Activated naive CD4-positive, alpha-beta T cell treated with anti-CD3 and anti-CD28 coated beads, Interleukin-2, amount 10 ng/mL, durations not matched to agents 7 days and 5 days (primary cell): ENCODE measurements at regions not wholly inside any gene's neighbourhood (a gene's known extent, or its start where the extent isn't known, plus 50 kb on each side); places are given as distances from the start of the nearest gene placed in this dataset.
"Not testable (repeated sequence)": the region's sequence is repeated elsewhere in the genome, so short reads cannot be mapped to it uniquely, and the experiment has no call there.

Experiments used
- CTCF ChIA-PET: fragments of 350-600 bp; sonication (Branson Sonifier 250); formaldehyde crosslinking; loops from one replicate; lab custom pipeline; 2021; ENCODE audit warnings: antibody characterized with exemption; lab: Charles Lee
- DNase-seq: peaks from one replicate; pipeline ENCODE4 v3.0.0-alpha.2; 2020
- H3K27ac Mint-ChIP-seq: one replicate; pipeline ENCODE4 v1.8.0; 2021; ENCODE audit warnings: mild to moderate bottlenecking, moderate library complexity, mixed read lengths
- H3K27me3 Mint-ChIP-seq: one replicate; pipeline ENCODE4 v1.8.0; 2021; ENCODE audit warnings: mild to moderate bottlenecking, mixed read lengths
- H3K36me3 Mint-ChIP-seq: one replicate; pipeline ENCODE4 v1.8.0; 2021; ENCODE audit warnings: mixed read lengths
- H3K4me1 Mint-ChIP-seq: one replicate; pipeline ENCODE4 v1.8.0; 2021; ENCODE audit warnings: mixed read lengths
- H3K4me3 Mint-ChIP-seq: one replicate; pipeline ENCODE4 v1.8.0; 2021; ENCODE audit warnings: mild to moderate bottlenecking, moderate library complexity, mixed read lengths
- H3K9me3 Mint-ChIP-seq: one replicate; pipeline ENCODE4 v1.8.0; 2021; ENCODE audit warnings: mixed read lengths

DNA sequence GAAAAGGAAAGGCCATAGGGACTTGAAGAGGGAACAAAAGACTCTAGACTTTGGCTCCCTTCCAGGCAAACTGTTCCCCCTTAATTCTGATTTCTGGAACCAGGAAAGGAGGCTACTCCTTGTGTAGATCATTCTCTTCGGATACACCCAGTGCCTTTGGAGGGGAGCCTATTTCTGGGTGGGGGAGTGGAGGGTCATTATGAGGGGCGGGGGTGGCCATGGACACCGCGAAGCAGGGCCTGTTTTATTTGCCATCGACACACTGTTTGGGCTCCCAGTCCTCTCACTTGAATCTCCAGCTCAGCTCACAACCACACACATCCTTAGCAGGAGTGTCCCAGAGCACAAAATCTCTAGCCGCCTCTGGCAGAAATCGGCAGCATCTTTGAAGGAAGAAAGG is 132.3 kb downstream of the PXDC1 start:
- Mint-ChIP-seq H3K27me3 (peaks cover 24% of the 10 kb centered on the region), H3K4me3 (no peak overlapping the region), H3K27ac (no peak overlapping the region), H3K4me1 (no peaks in the 10 kb centered on the region), H3K9me3 (no peaks in the 10 kb centered on the region), H3K36me3 (no peaks in the 10 kb centered on the region)
- CTCF ChIA-PET: no interaction called here
- DNase-seq: no peak

DNA sequence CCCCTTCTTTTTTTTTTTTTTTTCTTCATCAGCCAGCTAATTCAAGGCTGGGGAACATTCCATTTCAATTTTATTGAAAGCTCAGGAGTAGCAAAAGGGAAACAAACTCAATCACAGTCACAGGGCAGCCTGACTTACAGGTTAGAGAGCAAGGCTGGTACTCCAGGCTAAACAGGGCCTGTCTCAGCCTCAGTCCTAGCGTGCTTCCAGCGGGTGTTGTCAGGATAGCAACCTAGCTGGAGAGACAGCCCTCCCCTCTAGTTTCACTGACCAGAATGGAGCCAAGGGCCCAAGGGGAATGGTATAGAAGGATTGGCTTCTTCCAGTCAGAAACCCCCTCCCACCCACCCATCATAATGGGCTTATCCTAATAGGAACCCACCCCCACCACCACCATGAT is 132.9 kb downstream of the PXDC1 start:
- H3K4me1 Mint-ChIP-seq: no peaks in the 10 kb centered on the region
- CTCF ChIA-PET: no interaction called here
- no peaks in the 10 kb centered on the region for H3K9me3 Mint-ChIP-seq
- DNase-seq: no peak
- H3K27ac Mint-ChIP-seq: no peak overlapping the region
- H3K4me3 Mint-ChIP-seq: no peak overlapping the region
- peaks cover 19% of the 10 kb centered on the region for H3K27me3 Mint-ChIP-seq
- no peaks in the 10 kb centered on the region for H3K36me3 Mint-ChIP-seq

DNA sequence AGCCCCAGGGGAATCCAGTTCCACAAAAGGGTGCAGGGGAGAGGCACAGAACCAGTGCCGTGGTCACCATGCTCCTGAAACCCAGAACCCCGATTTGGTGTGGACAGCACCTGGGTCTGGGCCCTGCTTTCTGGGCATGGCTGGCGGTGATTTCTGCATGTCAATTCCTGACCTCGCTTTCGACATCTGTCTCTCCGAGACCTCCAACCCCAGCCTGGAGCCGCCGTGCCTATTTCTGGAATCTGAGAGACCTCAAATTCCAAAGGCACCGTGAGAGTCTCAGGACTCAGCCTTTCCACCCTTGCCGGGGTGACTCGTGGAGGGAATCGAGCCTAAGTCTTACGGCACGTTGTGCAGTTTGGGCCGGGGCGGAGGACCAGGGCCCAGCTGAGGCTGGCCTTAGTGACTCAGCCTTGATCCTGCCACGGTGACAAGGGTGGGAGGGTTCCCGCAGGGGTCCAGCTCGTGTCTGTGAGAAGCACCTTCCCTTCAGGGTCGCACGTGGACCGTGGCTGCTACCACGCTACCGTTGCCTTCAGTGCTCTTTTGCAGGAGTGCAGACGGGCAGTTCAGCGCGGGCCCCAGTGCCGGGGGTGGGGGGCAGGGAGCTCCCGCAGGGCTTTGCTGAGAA is 133.7 kb downstream of the PXDC1 start:
- CTCF ChIA-PET: no interaction called here
- Mint-ChIP-seq H3K9me3 (no peaks in the 10 kb centered on the region), H3K4me1 (no peaks in the 10 kb centered on the region)

DNA sequence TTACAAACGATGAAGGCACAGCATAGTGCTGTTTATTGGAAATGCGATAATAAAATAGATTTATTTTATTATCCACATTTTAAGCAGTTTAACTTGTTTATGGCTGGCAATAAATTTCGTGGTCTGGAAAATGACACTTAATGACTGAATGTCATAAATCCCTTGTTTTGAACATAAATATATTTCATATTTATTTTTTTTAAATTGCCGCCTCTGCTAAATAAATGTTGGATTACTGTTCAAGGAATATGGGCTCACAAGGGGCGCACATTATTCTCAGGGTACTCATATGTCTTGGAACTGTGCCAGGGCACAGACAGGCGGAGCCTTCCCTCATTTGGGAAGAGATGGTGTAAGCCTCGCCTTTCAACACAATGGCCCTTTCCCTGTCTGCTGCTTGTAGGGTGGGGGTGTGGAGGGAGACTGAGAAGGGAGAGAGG is 134.3 kb downstream of the PXDC1 start:
- DNase-seq: no peak

More for the DNA sequence above, 133.7 kb downstream of the PXDC1 start:
- no peak for DNase-seq
- Mint-ChIP-seq H3K27ac (no peak overlapping the region), H3K36me3 (no peaks in the 10 kb centered on the region), H3K27me3 (peaks cover 12% of the 10 kb centered on the region), H3K4me3 (no peak overlapping the region)

DNA sequence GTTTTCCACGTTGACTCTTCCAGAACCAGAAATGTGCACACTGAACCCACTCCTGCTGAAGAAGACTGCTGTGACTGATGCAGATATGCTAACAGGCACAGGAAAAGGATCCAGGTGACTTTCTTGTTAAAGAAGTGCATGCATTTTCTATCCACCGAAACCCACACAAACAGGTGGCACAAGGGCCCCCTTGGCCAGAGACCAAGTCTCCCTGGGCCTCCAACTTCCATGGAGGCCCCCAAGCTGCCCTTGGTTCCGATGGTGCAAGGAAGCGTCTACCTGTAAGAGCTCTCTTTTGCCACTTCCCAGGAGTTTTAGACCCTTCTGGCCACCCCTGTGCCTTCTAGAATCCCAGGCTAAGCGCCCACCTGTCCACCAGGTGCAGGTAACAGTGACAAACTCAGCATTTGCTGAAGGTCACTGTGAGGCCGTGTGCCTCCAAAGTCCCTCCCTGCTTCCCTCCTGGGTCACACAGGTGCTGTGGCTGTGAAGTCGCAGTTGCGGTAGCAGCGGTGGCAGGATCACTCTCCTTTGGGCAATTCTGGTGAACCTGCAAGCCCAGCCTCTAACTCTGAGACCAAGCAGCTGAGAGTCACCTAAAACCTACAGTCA is 134.8 kb downstream of the PXDC1 start:
- H3K9me3 Mint-ChIP-seq: no peaks in the 10 kb centered on the region
- peaks cover 11% of the 10 kb centered on the region for H3K27me3 Mint-ChIP-seq
- no peaks in the 10 kb centered on the region for H3K4me1 Mint-ChIP-seq
- no peak for DNase-seq
- no peak overlapping the region for H3K4me3 Mint-ChIP-seq
- CTCF ChIA-PET: no interaction called here
- no peaks in the 10 kb centered on the region for H3K36me3 Mint-ChIP-seq
- no peak overlapping the region for H3K27ac Mint-ChIP-seq

More for the DNA sequence above, 134.3 kb downstream of the PXDC1 start:
- Mint-ChIP-seq H3K4me1 (no peaks in the 10 kb centered on the region), H3K9me3 (no peaks in the 10 kb centered on the region), H3K36me3 (no peaks in the 10 kb centered on the region), H3K27ac (no peak overlapping the region), H3K27me3 (peaks cover 7% of the 10 kb centered on the region), H3K4me3 (no peak overlapping the region)
- CTCF ChIA-PET: no interaction called here

DNA sequence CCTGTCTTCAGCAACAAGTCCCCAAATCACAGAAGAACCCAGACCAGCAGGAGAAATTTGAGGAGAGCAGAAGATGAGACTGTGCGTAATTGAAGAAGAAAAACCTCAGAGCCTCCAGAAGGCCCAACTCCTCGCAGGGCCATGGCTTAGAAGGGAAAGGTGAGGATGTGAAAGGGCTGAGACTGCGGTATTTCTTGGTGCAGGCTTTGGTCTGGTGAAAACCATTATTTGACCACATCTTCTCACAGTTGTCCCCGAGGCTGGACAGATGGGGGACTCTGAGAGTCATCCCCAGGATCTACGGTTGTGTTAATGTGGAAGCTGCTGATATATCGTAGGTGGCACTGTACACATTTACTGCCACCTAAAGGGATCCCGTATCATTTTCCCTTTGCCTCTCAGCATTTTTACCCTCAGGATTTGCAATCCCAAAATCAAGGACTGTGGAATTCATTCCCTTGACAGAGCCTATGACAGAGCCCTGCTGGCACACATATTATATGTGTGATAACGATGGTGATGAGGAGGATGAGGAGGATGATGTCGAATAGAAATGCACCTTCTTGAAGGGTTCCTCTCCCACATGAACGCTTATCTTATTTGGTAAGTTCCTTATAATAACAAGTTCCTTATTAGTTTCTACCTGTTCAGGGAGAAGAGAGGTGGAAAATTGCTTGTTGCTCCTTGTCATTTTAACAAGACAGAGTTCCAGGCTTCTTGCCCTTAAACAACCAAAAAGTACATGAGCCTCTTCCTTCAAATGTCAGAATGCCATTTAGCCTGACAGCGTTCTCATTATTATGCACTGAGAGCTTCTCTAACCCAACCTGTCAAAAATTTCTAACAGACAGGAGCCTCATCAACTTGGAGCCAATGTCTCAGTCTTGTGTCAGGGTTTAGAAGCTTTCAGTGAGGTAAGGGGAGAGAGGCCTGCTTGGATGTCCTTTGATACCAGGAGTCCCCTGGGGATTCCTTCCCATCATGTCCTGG is 135.8 kb downstream of the PXDC1 start:
- H3K4me1 Mint-ChIP-seq: no peaks in the 10 kb centered on the region
- H3K27ac Mint-ChIP-seq: no peak overlapping the region
- no peaks in the 10 kb centered on the region for H3K9me3 Mint-ChIP-seq
- H3K27me3 Mint-ChIP-seq: peaks cover 3% of the 10 kb centered on the region
- CTCF ChIA-PET: no interaction called here
- H3K36me3 Mint-ChIP-seq: no peaks in the 10 kb centered on the region
- H3K4me3 Mint-ChIP-seq: no peak overlapping the region
- DNase-seq: no peak

- Mint-ChIP-seq H3K27ac (no peak overlapping the region), H3K9me3 (no peaks in the 10 kb centered on the region), H3K4me1 (no peaks in the 10 kb centered on the region), H3K36me3 (no peaks in the 10 kb centered on the region), H3K27me3 (peaks cover 7% of the 10 kb centered on the region), H3K4me3 (no peak overlapping the region)
- CTCF ChIA-PET: no interaction called here
- no peak for DNase-seq
Measured at GRCh38 chr6:3614918-3615317, 136.6 kb downstream of the PXDC1 start.

- H3K9me3 Mint-ChIP-seq, H3K27ac Mint-ChIP-seq, H3K36me3 Mint-ChIP-seq, H3K4me1 Mint-ChIP-seq, H3K4me3 Mint-ChIP-seq, H3K27me3 Mint-ChIP-seq, CTCF ChIA-PET, DNase-seq: not testable (repeated sequence)
Measured at GRCh38 chr6:3613565-3613964, 137.9 kb downstream of the PXDC1 start.

GRCh38 chr6:3612341-3613041 is 139.0 kb downstream of the PXDC1 start:
- Mint-ChIP-seq H3K27me3 (peaks cover 7% of the 10 kb centered on the region), H3K36me3 (no peaks in the 10 kb centered on the region), H3K27ac (no peak overlapping the region), H3K9me3 (no peaks in the 10 kb centered on the region), H3K4me3 (no peak overlapping the region), H3K4me1 (no peaks in the 10 kb centered on the region)
- DNase-seq: no peak
- CTCF ChIA-PET: no interaction called here

DNA sequence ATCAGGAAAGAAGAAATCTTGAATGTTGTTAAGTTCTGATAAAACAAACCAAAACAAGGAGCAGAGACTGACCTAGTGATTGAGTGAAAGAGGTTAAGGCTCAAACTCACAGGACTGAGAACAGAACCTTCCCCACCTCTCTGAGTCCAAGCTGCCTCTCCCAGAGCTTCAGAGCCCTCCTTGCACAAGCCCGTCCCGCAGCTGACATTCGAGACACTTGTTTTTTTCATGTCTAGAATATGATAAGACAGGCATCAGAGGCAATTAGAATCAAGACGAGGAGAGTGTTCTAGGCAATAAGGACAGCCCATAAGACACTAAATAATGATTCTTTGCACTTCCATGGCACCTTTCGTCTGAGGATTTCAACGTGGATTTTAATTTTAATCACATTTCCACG is 140.6 kb downstream of the PXDC1 start:
- CTCF ChIA-PET: no interaction called here
- Mint-ChIP-seq H3K27me3 (peaks cover 10% of the 10 kb centered on the region), H3K36me3 (no peaks in the 10 kb centered on the region), H3K9me3 (no peaks in the 10 kb centered on the region), H3K4me1 (no peaks in the 10 kb centered on the region), H3K27ac (no peak overlapping the region), H3K4me3 (no peak overlapping the region)
- DNase-seq: no peak

GRCh38 chr6:3610206-3610605 is 141.3 kb downstream of the PXDC1 start:
- no peak for DNase-seq
- no peaks in the 10 kb centered on the region for H3K36me3 Mint-ChIP-seq
- H3K9me3 Mint-ChIP-seq: no peaks in the 10 kb centered on the region

GRCh38 chr6:3609388-3609787 is 142.1 kb downstream of the PXDC1 start:
- H3K4me1 Mint-ChIP-seq: no peaks in the 10 kb centered on the region
- H3K9me3 Mint-ChIP-seq: no peaks in the 10 kb centered on the region
- CTCF ChIA-PET: no interaction called here
- H3K4me3 Mint-ChIP-seq: no peak overlapping the region
- H3K27ac Mint-ChIP-seq: no peak overlapping the region
- peaks cover 17% of the 10 kb centered on the region for H3K27me3 Mint-ChIP-seq
- H3K36me3 Mint-ChIP-seq: no peaks in the 10 kb centered on the region
- DNase-seq: no peak

More at GRCh38 chr6:3610206-3610605, 141.3 kb downstream of the PXDC1 start:
- Mint-ChIP-seq H3K27me3 (peaks cover 12% of the 10 kb centered on the region), H3K4me3 (no peak overlapping the region), H3K27ac (no peak overlapping the region), H3K4me1 (no peaks in the 10 kb centered on the region)
- CTCF ChIA-PET: no interaction called here

- peaks cover 2% of the 10 kb centered on the region for H3K9me3 Mint-ChIP-seq
- no peaks in the 10 kb centered on the region for H3K4me1 Mint-ChIP-seq
- DNase-seq: no peak
- H3K27ac Mint-ChIP-seq: no peak overlapping the region
- H3K4me3 Mint-ChIP-seq: no peak overlapping the region
- CTCF ChIA-PET: interaction anchor here (1.2 kb wide), 1 partner anchor 58 kb away, joined by 3 read pairs; no protein-coding TSS in a partner anchor
- H3K27me3 Mint-ChIP-seq: peaks cover 28% of the 10 kb centered on the region
- H3K36me3 Mint-ChIP-seq: no peaks in the 10 kb centered on the region
Measured at GRCh38 chr6:3608159-3608558, 143.4 kb downstream of the PXDC1 start.

GRCh38 chr6:3607599-3607998 is 143.9 kb downstream of the PXDC1 start:
- H3K4me1 Mint-ChIP-seq: no peaks in the 10 kb centered on the region
- CTCF ChIA-PET: interaction anchor here (1.2 kb wide), 1 partner anchor 59 kb away, joined by 3 read pairs; no protein-coding TSS in a partner anchor

More at GRCh38 chr6:3607599-3607998, 143.9 kb downstream of the PXDC1 start:
- Mint-ChIP-seq H3K36me3 (no peaks in the 10 kb centered on the region), H3K9me3 (peaks cover 2% of the 10 kb centered on the region), H3K4me3 (no peak overlapping the region), H3K27ac (no peak overlapping the region), H3K27me3 (peaks cover 34% of the 10 kb centered on the region)
- no peak for DNase-seq
